KBM-7 (cell line): ENCODE measurements at regions not wholly inside any gene's neighbourhood (a gene's known extent, or its start where the extent isn't known, plus 50 kb on each side); places are given as distances from the start of the nearest gene placed in this dataset.

Source experiments
- DNase-seq: peaks from one replicate; pipeline ENCODE4 v3.0.0-alpha.2; 2015
- in situ Hi-C: fragments of 300-500 bp; cut with MboI; formaldehyde crosslinking; loops from 2 replicates; pipeline ENCODE4 v1.14.3; 2020; ENCODE audit warnings: low sequenced_read_pairs, low pct_unique_long_range_greater_than_20kb, mixed read lengths

DNA sequence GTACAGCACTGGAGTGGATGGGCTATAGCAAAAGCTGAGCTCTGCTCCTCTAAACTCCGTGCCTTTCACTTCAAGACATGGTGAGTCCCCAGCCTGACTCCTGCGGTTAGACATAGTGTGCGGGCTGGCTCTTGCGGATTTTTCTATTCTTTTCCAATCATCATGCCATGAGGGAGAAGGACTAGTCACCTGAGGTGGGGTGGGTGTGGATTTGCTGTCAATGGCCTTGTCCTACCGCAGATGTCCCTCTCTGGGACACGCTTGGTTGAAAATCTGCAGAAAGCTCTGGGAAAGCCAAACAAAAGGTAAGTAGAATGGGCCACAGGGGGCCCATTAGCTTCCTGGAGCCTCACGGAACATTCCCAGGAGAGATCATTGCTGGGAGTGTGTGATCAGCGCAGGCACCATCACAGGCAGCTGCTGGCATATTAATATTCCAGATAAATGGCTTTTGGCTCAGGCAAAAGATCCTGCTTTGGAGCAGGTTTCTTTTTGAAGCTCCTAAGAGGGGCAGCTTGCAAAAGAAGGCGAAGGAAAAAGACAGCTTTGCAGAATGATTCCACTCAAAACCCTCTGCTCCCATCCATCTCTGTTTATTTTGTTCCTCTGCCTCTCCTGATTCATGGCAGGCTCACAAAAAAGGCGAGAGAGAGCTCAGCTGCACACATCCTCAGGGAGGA lies 509.0 kb upstream of the ZMIZ1 start:
- DNase-seq, result no peak
- in situ Hi-C loops, result no loop called here

DNA sequence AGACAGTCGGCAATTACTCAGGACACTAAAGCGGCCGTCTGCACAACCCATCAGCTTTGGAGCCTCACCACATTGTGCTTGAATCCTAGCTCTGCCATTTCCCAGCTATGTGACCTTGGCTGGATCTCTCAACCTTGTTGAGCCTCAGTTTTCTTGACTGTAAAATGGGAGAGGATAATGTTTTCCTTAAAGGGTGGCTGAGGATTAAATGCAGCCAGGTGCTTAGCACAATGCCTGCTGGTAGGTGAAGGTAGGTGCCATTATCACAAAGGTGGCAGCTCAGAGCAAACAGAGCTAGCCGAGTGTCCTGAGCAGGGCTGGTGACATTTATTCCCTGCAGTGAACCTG lies 508.5 kb upstream of the ZMIZ1 start:
- in situ Hi-C loops, result no loop called here

DNA sequence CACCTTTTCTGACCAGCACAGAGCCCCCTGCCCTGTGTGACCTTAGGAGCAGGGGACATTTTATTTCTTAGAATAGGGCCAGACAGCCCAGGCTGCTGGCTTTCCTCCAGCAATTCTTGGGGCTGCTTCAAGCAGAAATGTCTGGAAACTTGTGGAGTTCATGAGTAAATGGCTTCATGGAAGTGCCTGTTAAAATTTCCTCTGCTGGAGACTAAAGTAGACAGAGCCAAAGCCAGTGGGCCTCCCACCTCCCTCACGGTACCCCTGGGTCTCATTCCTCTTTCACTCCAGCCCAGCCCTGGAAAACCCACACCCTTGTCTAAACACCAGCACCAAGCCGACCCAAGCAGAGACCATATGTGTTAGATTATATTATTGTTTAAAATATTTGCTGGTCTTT lies 505.5 kb upstream of the ZMIZ1 start:
- in situ Hi-C loops, result no loop called here
- DNase-seq, result no peak

More for the DNA sequence above, 508.5 kb upstream of the ZMIZ1 start:
- no peak for DNase-seq

DNA sequence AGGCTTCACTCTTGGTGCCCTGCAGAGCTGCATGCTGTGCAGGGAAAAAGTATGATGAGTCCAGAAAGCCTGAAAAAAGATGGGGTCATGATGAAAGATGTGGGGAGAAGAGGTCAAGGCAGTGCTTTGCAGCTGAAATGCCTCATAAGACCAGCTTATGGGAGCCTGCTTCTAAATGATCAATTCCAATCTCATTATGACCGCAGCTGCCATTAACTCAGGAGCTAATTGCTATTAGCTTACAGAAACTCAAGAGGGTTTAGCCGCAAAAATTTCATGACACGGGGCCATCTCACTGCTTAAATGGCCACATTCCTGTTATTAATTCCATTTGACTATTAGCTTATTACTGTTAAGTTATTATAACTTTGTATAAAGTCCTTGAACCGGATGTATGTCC lies 502.9 kb upstream of the ZMIZ1 start:
- DNase-seq, result no peak
- in situ Hi-C loops, result no loop called here

DNA sequence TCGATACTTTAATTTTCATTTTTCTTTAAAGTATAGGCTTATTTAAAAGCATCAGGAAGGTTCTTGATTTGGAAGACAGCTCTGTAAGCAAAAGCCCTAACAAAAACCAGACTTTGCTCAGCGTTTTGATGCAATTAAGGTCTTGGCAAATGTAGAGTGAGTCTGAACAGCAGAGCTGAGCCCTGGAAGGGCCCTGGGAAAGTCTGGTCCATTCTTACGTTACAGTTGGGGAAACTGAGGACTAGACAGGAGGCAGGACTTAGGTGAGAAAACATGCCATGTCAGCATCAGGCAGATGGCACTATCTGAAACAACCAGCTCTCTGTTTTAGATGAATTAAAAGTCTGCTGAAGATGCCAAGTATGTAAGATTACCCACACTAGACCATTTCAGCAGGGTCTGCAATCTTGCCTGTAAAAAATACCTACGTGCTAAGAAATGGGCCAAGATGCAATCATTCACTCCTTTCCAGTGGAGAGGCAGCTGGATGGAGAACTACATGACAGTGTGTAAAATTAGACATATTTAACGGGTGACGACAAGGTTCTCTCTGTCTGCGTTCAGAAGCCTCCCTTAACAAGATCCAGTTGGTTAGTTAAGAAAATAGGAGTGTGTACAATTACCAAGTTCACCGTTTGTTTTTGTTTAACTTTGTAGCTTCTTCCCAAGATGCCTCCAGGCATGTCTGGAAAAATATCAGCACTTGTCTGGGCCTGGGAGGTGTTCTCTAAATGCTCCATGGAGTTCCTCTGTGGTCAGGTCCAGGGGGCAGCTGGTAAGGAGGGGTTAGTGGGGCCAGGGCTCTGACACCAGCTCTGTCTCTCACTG lies 502.3 kb upstream of the ZMIZ1 start:
- no peak for DNase-seq
- in situ Hi-C loops, result no loop called here

DNA sequence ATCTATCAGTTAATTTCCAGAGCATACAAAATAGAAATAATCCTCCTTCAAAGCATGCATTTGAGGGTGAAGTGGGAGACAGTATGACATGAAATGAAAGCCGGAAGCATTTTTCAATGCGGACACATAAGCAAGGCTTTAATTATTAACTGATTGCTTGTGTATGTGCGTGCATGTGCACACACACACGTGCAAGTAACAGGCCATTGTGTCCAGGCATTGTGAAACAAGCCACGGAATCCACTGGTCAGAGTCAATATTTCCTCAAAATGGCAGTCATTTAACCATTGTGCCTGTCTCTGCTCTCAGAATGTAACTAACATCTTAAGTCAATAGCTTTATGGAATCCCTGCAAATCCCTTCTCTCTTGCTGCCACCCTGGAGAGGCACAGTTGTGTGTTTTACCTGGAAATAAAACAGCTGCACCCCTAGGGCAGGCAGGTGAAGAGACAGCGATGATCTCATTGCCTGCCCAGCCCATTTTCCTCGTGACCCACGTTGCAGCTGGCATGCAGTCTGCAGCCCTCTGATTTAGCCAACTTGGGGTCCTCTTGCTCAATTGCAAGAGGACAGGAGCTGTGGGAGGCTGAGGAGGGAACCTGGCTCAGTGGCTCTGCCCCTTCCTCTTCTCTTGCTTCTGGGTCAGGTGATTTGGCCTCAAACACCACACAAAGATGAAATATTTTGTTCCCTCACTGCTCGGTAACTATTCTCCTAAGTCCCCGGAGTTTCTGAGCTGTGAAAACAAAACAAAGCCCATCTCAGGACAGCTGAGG lies 500.9 kb upstream of the ZMIZ1 start:
- in situ Hi-C loops, result no loop called here
- peak; percentile 33 for DNase-seq

DNA sequence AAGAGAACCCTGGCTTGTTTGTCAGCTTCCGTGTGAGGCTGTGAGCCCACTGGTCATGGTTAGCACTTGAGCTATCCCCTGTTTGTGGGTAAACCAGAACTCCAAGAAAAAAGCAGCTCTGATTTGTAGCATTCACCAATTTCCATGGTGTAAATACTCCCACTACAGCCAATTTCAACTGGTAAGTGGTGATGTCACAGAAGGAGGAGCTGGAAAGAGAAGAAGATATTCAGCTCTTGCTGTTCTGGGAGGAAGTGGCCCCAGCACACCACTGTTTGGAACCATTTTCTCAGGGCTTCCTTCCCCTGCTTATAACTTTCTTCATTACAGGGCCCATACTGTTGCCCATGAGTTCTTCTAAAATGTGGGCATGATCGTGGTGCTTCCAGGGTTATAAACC lies 500.1 kb upstream of the ZMIZ1 start:
- in situ Hi-C loops, result no loop called here
- DNase-seq, result peak; percentile 36

DNA sequence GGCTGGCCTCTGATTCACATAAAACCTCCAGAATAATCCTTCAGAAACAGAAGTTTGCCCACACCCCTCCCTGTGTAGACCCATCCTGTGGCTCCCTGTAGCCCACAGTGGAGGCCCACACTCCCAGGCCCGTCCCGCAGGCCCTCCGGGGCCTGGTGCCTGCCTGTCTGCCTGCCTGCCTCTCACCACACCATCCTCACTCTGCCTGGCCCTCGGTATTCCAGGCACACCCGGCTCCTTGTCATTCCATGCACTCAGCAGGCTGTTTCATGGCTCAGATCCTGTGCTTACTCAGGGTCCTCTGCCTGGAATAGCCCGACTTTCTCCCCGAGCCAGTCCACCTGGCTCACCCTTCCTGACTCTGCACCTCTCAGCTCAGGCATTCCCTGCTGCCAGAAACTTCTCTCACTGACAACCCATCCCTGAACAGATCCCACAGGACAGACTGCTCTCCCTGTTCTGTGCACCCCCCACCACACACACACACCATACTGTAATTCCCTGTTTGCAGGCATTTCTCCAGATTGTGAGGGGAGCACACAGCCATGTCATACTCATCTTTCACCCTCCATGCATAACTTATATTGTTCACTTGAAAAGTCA lies 498.0 kb upstream of the ZMIZ1 start:
- in situ Hi-C loops, result no loop called here
- no peak for DNase-seq

DNA sequence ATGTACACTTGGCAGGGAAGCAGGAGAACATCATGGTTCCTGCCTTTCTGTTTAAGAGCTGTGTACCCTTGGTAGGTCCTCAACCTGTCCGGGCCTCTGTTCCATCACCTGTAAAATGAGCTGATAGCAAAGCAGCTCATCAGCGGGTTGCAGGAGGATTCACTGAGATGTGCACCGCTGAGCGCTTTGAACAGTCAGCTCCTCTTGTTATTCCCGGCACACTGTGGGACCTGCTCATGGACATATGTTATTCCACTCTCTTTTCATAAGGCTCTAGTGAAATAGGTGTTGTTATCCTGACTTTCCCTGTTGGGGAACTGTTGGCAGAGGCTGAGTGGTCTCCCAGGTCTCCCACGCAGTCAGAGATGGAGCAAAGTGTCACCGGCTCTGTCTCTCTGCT lies 497.5 kb upstream of the ZMIZ1 start:
- in situ Hi-C loops, result no loop called here
- DNase-seq, result no peak

DNA sequence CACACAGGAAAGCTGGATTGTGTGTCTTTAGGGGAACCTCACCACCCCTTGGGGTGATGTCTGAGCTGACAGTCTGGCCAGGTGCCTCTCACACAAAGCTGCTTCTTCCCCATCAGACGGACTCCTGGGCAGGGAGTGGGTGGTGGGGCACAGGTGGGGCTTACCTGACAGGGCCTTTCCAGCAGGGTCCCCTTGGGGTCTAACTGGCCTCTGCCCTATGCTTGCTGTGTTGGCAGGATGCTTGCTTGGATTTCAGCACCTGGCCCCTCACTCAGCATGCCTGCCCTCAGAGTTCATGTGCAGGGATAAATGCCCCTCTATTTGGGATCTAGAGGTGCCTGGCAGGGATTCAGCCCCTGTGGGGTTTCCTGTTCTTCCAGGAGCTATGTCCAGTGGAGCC lies 496.9 kb upstream of the ZMIZ1 start:
- in situ Hi-C loops, result no loop called here
- DNase-seq, result no peak

DNA sequence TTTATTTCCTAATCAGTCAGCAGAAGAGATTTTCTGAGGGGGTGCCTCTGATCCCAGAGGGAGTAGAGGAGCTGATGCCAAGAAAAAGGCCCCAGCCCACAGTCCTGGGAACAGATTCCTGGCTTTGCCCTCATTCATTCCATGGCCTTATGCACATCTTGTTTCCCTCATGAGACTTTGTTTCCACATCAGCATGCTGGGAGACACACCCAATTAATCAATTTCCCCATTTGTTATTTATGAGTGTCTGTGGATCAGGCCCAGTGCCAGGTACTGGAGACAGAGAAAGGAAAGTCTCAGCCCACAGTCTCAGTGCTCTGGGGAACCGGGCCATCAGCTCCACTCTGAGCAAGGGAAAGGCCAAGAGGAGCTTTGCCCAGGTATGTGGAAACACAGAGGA lies 496.2 kb upstream of the ZMIZ1 start:
- DNase-seq, result no peak
- in situ Hi-C loops, result no loop called here

DNA sequence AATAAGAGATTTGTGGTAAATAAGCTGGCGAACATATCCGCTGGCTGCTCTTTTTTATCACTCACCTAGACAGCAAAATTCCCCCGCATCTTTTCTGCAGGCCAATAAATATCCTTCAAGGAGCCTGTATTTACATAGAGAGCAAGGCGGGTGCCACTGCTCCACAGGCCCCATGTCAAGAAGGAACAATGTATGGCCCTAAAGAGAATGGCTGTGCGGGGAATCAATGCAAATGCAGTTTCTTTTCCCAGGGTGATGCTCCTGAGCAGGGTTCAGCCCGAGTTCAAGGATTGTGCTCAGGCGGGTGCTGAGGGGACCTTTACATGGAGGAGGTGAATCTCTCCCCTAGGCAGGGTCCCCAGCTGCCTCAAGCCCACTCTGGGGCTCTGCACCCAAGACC lies 494.2 kb upstream of the ZMIZ1 start:
- in situ Hi-C loops, result no loop called here
- no peak for DNase-seq

DNA sequence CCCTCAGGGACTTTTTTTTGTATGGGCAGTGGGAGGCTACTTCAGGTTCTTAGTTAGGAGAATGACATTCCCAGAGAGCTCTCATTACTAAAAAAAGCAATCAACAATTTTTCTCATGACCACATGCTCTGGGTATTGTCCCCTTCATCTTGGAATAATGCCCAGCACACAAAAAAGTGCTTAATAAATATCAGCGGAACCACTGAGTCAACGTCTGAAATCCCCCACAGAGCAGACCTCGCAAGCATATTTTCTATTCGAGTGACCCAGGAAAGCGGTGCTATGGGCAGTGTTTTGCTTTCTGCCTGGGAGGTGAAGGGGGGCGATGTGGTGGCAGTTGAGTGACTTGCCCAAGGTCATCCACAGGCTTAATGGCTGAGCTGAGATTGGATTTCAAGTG lies 493.4 kb upstream of the ZMIZ1 start:
- no peak for DNase-seq
- in situ Hi-C loops, result no loop called here

DNA sequence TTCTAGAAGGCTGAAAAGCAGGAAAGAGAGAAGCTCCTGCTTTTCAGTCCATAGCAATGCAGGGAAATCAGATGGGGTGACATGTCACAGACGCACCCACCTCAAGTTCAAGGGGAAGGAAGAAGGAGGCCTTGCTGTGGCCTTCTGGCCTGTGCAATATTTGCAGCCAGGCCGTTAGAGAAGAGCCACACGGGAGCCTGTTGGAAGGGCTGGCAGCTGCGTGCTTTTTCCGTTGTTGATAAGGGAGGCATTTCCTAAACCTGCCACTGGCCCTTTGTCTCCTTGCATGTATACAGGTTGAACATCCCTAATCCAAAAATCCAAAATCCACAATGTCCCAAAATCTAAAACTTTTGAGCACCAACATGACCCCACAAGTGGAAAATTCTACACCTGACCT lies 492.5 kb upstream of the ZMIZ1 start:
- peak; percentile 42 for DNase-seq
- in situ Hi-C loops, result no loop called here

DNA sequence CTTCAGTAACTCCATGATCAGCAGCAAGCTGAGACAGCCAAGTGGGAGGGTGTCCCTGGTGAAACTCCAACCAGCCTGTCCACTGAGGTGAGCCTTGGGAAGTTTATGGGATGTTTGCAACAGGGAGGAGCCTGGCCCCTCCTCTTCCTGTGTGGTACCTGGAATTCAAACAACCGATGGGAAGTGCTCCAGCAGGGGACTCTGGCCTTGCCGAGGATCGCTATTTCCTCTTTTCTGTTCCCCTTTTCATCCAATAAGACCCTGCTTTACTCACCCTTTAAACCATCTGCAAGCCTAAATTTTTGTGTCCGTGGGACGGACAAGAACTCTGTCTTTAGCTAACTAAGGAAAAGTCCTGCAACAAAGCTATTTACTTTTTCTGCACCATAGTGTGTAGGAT lies 491.1 kb upstream of the ZMIZ1 start:
- in situ Hi-C loops, result no loop called here
- DNase-seq, result peak; percentile 92

DNA sequence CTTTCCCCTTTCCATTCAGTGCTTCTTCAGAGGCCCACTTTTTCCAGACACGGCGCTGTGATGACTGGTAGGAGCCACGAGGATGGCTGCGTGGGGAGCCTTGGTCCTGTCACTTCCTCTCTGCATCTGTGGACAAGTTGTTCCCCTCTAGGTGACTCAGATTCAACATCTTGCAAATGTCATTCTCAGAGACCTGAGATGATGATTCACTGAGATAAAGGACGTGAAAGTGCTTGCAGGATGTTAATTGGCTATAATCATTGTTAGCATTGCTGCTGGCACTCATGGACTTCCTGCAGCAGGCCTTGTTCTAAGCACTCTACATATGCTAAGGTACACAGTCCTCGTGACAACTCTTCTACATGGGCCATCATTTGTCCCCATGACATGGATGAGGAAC lies 489.8 kb upstream of the ZMIZ1 start:
- in situ Hi-C loops, result no loop called here
- peak; percentile 39 for DNase-seq

DNA sequence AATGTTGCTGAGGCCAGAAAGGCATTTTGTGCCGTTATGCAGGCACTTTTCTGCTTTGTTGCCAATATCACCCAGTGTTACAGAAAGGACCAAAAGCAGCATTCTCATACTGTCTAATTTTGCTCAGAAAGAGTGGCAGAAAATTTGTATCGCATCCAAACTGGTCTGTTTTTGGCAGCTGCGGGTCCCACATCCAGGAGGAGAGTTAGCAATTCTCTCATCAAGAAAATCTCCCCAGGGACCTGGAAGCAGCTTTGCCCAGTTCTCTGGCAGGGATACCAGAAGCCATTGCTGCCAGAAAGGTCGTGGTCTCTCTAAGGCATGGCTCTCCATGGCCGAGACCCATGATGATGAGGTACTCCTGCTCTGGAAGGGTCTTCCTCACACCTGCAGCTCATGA lies 489.2 kb upstream of the ZMIZ1 start:
- no peak for DNase-seq
- in situ Hi-C loops, result no loop called here

DNA sequence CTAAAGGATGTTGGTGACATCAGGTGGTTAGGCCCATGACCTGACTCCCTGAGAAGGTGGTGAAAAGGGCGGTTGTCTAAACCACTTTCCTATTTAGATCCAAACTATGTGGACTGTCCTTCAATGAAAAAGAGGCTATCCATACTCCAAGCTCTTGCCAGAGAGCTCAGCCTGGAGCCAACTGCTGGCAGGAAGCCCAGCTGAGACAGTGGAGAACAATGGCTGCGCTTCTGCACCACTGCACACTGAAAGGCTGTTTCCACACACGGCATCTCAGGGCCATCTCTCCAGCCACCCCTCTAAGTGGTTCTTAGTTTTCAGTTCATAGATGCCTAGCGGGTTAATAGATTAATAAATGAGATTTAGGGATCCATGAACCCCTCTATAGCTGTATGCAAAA lies 488.8 kb upstream of the ZMIZ1 start:
- in situ Hi-C loops, result no loop called here
- no peak for DNase-seq

DNA sequence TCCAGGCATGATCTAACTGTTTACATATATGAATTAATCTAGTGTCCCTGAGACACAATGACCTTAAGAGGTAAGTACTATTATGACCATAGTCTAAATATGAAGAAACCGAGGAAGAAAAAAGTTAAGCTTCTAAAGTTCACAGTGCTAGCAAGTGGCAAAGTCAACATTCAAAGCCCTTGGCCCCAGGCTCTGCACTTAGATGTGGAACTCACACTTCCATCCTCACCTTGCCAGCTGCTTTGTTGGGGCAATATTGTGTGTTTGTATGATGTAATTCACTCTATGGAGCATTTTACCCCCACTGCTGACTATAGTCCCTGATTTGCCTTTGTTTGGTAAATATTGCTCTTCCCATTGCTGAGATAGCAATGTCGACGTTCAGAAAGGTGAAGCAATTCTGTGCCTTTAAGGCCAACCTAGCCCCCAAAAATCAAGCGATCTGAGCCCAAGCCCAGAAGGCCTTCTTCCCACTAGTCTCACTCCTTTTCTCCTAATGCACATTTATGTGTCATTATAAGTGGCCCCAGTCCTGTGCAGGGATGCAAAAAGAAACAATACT lies 487.6 kb upstream of the ZMIZ1 start:
- in situ Hi-C loops, result no loop called here
- no peak for DNase-seq

DNA sequence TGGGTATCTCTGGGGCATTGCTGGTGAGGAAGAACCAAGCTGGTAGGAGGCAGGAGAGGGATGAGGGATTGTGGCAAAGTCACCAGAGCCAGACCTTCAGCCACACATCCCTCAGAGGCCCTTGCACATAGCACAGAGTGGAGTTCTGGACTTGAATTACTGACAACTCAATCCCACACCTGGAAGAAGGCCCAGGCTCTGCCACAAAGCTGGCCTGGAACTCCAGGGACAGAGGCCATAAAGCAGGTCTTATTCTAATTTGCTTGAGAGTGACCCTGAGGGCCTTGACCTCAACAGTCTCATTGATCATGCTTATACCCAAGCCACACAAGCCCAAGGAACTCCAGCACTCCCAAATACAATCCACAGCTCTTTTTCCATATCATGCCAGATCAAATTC lies 486.2 kb upstream of the ZMIZ1 start:
- no peak for DNase-seq
- in situ Hi-C loops, result no loop called here
